Psoas muscle (tissue), 7 donors: ENCODE measurements at regions not wholly inside any gene's neighbourhood (a gene's known extent, or its start where the extent isn't known, plus 50 kb on each side); places are given as distances from the start of the nearest gene placed in this dataset.
"Not testable (repeated sequence)": the region's sequence is repeated elsewhere in the genome, so short reads cannot be mapped to it uniquely, and the experiment has no call there.

Source experiments
- ATAC-seq, 4 donors: fragments of 200-7000 bp; cut with Tn5 transposase; one replicate each; pipeline ENCODE4 v1.9.1; 2020; ENCODE audit warnings: moderate library complexity in 3 of 4, mild to moderate bottlenecking in 2 of 4
- DNase-seq, 2 donors: peaks; one replicate each; pipeline ENCODE4 v3.0.0-alpha.2; 2020
- H3K27ac ChIP-seq: fragments of 200-600 bp; one replicate; pipeline ENCODE4 v1.8.0; 2022
- H3K27me3 ChIP-seq, 3 donors: fragments of 200-600 bp in 1 of 3; one replicate each; pipeline versions ENCODE4 v1.6.1 to v1.8.0; 2013 to 2022; ENCODE audit warnings: low read length in 2 of 3, mild to moderate bottlenecking in 2 of 3, moderate library complexity in 1 of 3; ENCODE audit not compliant: insufficient read depth in 3 of 3
- H3K36me3 ChIP-seq, 2 donors: fragments of 200-600 bp in 1 of 2; one replicate each; pipeline versions ENCODE4 v1.6.1 to v1.8.0; 2013 to 2022; ENCODE audit warnings: low read depth in 1 of 2, mild to moderate bottlenecking in 1 of 2, moderate library complexity in 1 of 2; ENCODE audit not compliant: insufficient read depth in 1 of 2
- H3K4me1 ChIP-seq: fragments of 200-600 bp; one replicate; pipeline ENCODE4 v1.8.0; 2022
- H3K4me3 ChIP-seq: fragments of 200-600 bp; one replicate; pipeline ENCODE4 v1.8.0; 2022; ENCODE audit warnings: mild to moderate bottlenecking
- H3K9me3 ChIP-seq: fragments of 200-600 bp; one replicate; pipeline ENCODE4 v1.8.0; 2022
- CTCF ChIP-seq: fragments of 200-600 bp; IDR thresholded peaks from one replicate; pipeline ENCODE4 v1.8.0; 2022; ENCODE audit warnings: antibody characterized with exemption
- WGBS, 3 donors: extraction: QIAGEN DNeasy Blood & Tissue Kit; methylation state at CpG; one replicate each; pipeline versions ENCODE4 v1.1.6 to v1.1.7; 2013; 5-methylcytosine and 5-hydroxymethylcytosine counted together
- intact Hi-C, 2 donors: fragments of 100-400 bp; cut with DNase I; formaldehyde crosslinking; loops; one replicate each; pipeline versions ENCODE4 v1.11.0 to v1.14.2; 2022
- donor health status: healthy with polysubstance abuse.
- donor health status: DM: no; HTN: no; CAD: no; lungs with moderate emphysema.
- donor health status: Bipolar disorder and iron deficiency.
- donor health status: healthy.
- donor health status: DM: yes; HTN: yes; CAD: no.
- donor health status: DM: no; HTN: no; CAD: no.
- donor health status: DM: yes; HTN: yes; CAD: no.

- ATAC-seq (no peak), DNase-seq (no peak)
- no peak for TF ChIP-seq CTCF
- intact Hi-C loops = no loop called here
- Histone ChIP-seq H3K9me3 (no peaks in the 10 kb centered on the region), H3K27ac (no peak overlapping the region), H3K36me3 (no peaks in the 10 kb centered on the region), H3K4me3 (no peak overlapping the region), H3K27me3 (no peaks in the 10 kb centered on the region), H3K4me1 (no peaks in the 10 kb centered on the region)
- 69 to 76% (median 72%) methylated on average over 6 of the region's 6 CpGs for WGBS, 3 donors
Observed at GRCh38 chr4:64670647-64671046, 261.4 kb upstream of the TECRL start.

DNA sequence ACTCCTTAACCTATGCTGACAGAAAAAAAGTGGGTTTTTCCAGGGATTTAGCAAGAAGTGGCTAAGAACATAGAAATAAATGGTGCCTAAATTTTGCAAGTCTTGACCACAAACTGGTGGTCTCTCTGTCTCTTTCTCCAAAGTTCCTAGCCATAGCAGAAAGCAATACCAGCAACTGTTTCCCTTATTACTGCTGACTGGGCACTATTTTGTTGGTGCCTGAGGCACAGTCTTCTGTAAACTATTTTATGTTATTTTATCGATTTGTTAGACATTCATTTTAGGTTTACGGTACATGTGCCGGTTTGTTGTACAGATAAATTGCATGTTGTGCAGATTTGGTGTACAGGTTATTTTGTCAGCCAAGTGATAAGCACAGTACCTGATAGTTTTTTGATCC, 234.6 kb upstream of the TECRL start:
- DNase-seq (no peak), ATAC-seq (no peak)
- Histone ChIP-seq H3K27me3 (no peaks in the 10 kb centered on the region), H3K27ac (no peak overlapping the region), H3K4me1 (no peaks in the 10 kb centered on the region), H3K4me3 (no peak overlapping the region), H3K36me3 (no peaks in the 10 kb centered on the region), H3K9me3 (no peaks in the 10 kb centered on the region)
- WGBS, 3 donors = 93 to 100% (median 97%) methylated on average over 3 of the region's 3 CpGs
- intact Hi-C loops = no loop called here
- no peak for TF ChIP-seq CTCF

DNA sequence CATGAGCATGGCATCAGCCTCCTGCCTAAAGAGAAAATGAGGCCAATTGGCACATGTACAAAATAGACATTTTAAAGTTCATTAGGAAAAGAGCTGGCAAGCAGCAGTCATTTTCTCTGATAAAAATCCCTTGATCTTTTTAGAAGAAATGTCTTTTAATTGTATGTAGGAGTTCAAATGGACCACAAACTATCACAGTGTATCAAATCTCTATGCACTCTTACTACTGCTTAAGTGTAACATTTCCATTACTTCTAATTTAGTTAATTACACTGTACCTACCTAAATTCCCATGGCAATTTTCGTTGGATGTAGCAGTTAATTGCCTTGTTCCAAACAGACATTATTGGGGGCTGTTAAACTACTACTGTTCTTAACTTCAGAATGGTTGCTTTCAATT, 233.7 kb upstream of the TECRL start:
- ATAC-seq = no peak
- no peak overlapping the region for H3K27ac ChIP-seq
- H3K4me1 ChIP-seq = no peaks in the 10 kb centered on the region
- no peaks in the 10 kb centered on the region for H3K9me3 ChIP-seq
- TF ChIP-seq CTCF = no peak
- H3K27me3 ChIP-seq = no peaks in the 10 kb centered on the region
- no peaks in the 10 kb centered on the region for H3K36me3 ChIP-seq
- no peak overlapping the region for H3K4me3 ChIP-seq
- 15 to 28% (median 24%) methylated on average over 1 of the region's 1 CpG for WGBS, 3 donors
- intact Hi-C loops = no loop called here
- DNase-seq = no peak

GRCh38 chr4:64640402-64640801, 231.2 kb upstream of the TECRL start:
- intact Hi-C loops, H3K27ac ChIP-seq, H3K27me3 ChIP-seq, ATAC-seq, DNase-seq, H3K4me3 ChIP-seq, H3K4me1 ChIP-seq, H3K36me3 ChIP-seq, H3K9me3 ChIP-seq: not testable (repeated sequence)
- WGBS, 3 donors = 89 to 98% (median 97%) methylated on average over 10 to 21 of the region's 21 CpGs

- Histone ChIP-seq H3K36me3 (no peaks in the 10 kb centered on the region), H3K27ac (no peak overlapping the region), H3K4me1 (no peaks in the 10 kb centered on the region), H3K4me3 (no peak overlapping the region), H3K9me3 (no peaks in the 10 kb centered on the region), H3K27me3 (no peaks in the 10 kb centered on the region)
- no peak for ATAC-seq
- no peak for TF ChIP-seq CTCF
- intact Hi-C loops = no loop called here
- 80 to 82% (median 81%) methylated on average over 3 of the region's 3 CpGs for WGBS, 3 donors
- DNase-seq = no peak
Observed at GRCh38 chr4:64625438-64625837, 216.2 kb upstream of the TECRL start.
